DOHH2 (cell line): ENCODE measurements at regions not wholly inside any gene's neighbourhood (a gene's known extent, or its start where the extent isn't known, plus 50 kb on each side); places are given as distances from the start of the nearest gene placed in this dataset.

Source experiments
- EZH2phosphoT487 ChIP-seq: fragments of 200-600 bp; sonication (generic); IDR thresholded peaks from 2 replicates; pipeline ENCODE4 v1.6.1; 2017; ENCODE audit warnings: borderline replicate concordance, mild to moderate bottlenecking, antibody characterized with exemption, low read length, moderate library complexity, mixed read lengths
- TF ChIP-seq, protein P1 (sequence below): fragments of 200-600 bp; sonication (generic); IDR thresholded peaks from one replicate; pipeline ENCODE4 v1.5.1; 2014; ENCODE audit warnings: antibody characterized with exemption, mild to moderate bottlenecking, low read depth, low read length; ENCODE audit not compliant: poor library complexity, severe bottlenecking

DNA sequence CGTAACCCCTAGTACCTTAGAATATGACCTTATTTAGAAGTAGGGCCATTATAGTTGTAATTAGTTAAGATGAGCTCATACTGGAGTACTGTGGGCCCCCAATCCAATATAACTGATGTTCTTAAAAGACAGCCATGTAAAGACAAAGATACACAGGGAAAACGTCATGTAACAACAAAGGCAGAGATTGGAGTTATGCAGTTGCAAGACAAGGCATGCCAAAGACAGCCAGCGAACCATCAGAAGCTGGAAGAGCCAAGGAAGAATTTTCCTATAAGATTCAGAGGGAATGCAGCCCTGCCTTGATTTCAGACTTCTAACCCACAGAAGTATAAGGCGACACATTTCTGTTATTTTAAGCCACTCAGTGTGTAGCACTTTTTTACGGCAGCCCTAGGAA lies 55.9 kb upstream of the TLK1 start:
- TF ChIP-seq, protein P1, sequence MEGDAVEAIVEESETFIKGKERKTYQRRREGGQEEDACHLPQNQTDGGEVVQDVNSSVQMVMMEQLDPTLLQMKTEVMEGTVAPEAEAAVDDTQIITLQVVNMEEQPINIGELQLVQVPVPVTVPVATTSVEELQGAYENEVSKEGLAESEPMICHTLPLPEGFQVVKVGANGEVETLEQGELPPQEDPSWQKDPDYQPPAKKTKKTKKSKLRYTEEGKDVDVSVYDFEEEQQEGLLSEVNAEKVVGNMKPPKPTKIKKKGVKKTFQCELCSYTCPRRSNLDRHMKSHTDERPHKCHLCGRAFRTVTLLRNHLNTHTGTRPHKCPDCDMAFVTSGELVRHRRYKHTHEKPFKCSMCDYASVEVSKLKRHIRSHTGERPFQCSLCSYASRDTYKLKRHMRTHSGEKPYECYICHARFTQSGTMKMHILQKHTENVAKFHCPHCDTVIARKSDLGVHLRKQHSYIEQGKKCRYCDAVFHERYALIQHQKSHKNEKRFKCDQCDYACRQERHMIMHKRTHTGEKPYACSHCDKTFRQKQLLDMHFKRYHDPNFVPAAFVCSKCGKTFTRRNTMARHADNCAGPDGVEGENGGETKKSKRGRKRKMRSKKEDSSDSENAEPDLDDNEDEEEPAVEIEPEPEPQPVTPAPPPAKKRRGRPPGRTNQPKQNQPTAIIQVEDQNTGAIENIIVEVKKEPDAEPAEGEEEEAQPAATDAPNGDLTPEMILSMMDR = no peak
- no peak for TF ChIP-seq EZH2phosphoT487
